H9 (cell line): ENCODE measurements at regions not wholly inside any gene's neighbourhood (a gene's known extent, or its start where the extent isn't known, plus 50 kb on each side); places are given as distances from the start of the nearest gene placed in this dataset.

Experiments used
- DNase-seq: peaks from one replicate; pipeline ENCODE4 v3.0.0-alpha.2; 2017
- H2AFZ ChIP-seq: one replicate; pipeline ENCODE4 v1.6.1; 2013; ENCODE audit warnings: mild to moderate bottlenecking, low read length, control low read depth, moderate library complexity
- H2AK5ac ChIP-seq: 2 replicates; pipeline ENCODE4 v1.6.1; 2013; ENCODE audit warnings: low read length, control low read depth, mixed read lengths; ENCODE audit not compliant: insufficient read length
- H2BK120ac ChIP-seq: one replicate; pipeline ENCODE4 v1.6.1; 2013; ENCODE audit warnings: low read depth, mild to moderate bottlenecking, low read length, control low read depth, inconsistent platforms; ENCODE audit not compliant: poor library complexity, severe bottlenecking
- H2BK12ac ChIP-seq: 2 replicates; pipeline ENCODE4 v1.6.1; 2013; ENCODE audit warnings: low read length, control low read depth, mixed read lengths, low read depth; ENCODE audit not compliant: insufficient read length
- H2BK15ac ChIP-seq: 2 replicates; pipeline ENCODE4 v1.6.1; 2013; ENCODE audit warnings: low read depth, low read length, control low read depth
- H2BK20ac ChIP-seq: one replicate; pipeline ENCODE4 v1.6.1; 2013; ENCODE audit warnings: low read depth, mild to moderate bottlenecking, low read length, control low read depth, inconsistent platforms; ENCODE audit not compliant: poor library complexity, severe bottlenecking
- H2BK5ac ChIP-seq: 2 replicates; pipeline ENCODE4 v1.6.1; 2013; ENCODE audit warnings: low read length, control low read depth, mixed read lengths; ENCODE audit not compliant: insufficient read length
- H3K14ac ChIP-seq: 2 replicates; pipeline ENCODE4 v1.6.1; 2013; ENCODE audit warnings: low read length, control low read depth; ENCODE audit not compliant: insufficient read depth
- H3K18ac ChIP-seq: 2 replicates; pipeline ENCODE4 v1.6.1; 2013; ENCODE audit warnings: low read depth, mild to moderate bottlenecking, mixed read lengths, low read length, control low read depth; ENCODE audit not compliant: insufficient read length
- H3K23ac ChIP-seq: 2 replicates; pipeline ENCODE4 v1.6.1; 2013; ENCODE audit warnings: low read length, control low read depth, mixed read lengths, low read depth; ENCODE audit not compliant: insufficient read length
- H3K23me2 ChIP-seq: 2 replicates; pipeline ENCODE4 v1.6.1; 2013; ENCODE audit warnings: low read depth, mild to moderate bottlenecking, mixed read lengths, low read length, control low read depth; ENCODE audit not compliant: insufficient read length, poor library complexity, severe bottlenecking
- H3K27ac ChIP-seq: 2 replicates; pipeline ENCODE4 v1.5.1; 2013; ENCODE audit warnings: low read length, control low read depth, mixed read lengths, low read depth; ENCODE audit not compliant: insufficient read length
- H3K27me3 ChIP-seq: 2 replicates; pipeline ENCODE4 v1.6.1; 2013; ENCODE audit warnings: low read length, control low read depth, inconsistent platforms; ENCODE audit not compliant: insufficient read depth
- H3K4ac ChIP-seq: 2 replicates; pipeline ENCODE4 v1.6.1; 2013; ENCODE audit warnings: low read depth, mild to moderate bottlenecking, control low read depth, inconsistent platforms, low read length, moderate library complexity
- H3K4me1 ChIP-seq: 2 replicates; pipeline ENCODE4 v1.6.1; 2013; ENCODE audit warnings: low read length, control low read depth, inconsistent platforms; ENCODE audit not compliant: insufficient read depth
- H3K4me2 ChIP-seq: 2 replicates; pipeline ENCODE4 v1.6.1; 2013; ENCODE audit warnings: low read length, control low read depth, mixed read lengths; ENCODE audit not compliant: insufficient read length, insufficient read depth
- H3K56ac ChIP-seq: 2 replicates; pipeline ENCODE4 v1.6.1; 2013; ENCODE audit warnings: low read depth, mild to moderate bottlenecking, mixed read lengths, low read length, control low read depth; ENCODE audit not compliant: insufficient read length
- H3K79me1 ChIP-seq: 2 replicates; pipeline ENCODE4 v1.6.1; 2013; ENCODE audit warnings: low read depth, mild to moderate bottlenecking, moderate library complexity, low read length, control low read depth, inconsistent platforms; ENCODE audit not compliant: insufficient read depth, poor library complexity, severe bottlenecking
- H3K79me2 ChIP-seq: 2 replicates; pipeline ENCODE4 v1.6.1; 2013; ENCODE audit warnings: low read length, control low read depth, inconsistent platforms; ENCODE audit not compliant: insufficient read depth
- H3K9ac ChIP-seq: 2 replicates; pipeline ENCODE4 v1.6.1; 2013; ENCODE audit warnings: low read length, control low read depth, mixed read lengths; ENCODE audit not compliant: insufficient read length; ENCODE audit errors: extremely low read depth
- H3K9me3 ChIP-seq: one replicate; pipeline ENCODE4 v1.6.1; 2013; ENCODE audit warnings: low read depth, low read length, inconsistent platforms; ENCODE audit not compliant: control insufficient read depth
- H3T11ph ChIP-seq: one replicate; pipeline ENCODE4 v1.6.1; 2013; ENCODE audit warnings: mild to moderate bottlenecking, low read length, control low read depth, inconsistent platforms
- H4K20me1 ChIP-seq: one replicate; pipeline ENCODE4 v1.6.1; 2013; ENCODE audit not compliant: control insufficient read depth, insufficient read length, insufficient read depth
- H4K5ac ChIP-seq: 2 replicates; pipeline ENCODE4 v1.6.1; 2013; ENCODE audit warnings: low read depth, mild to moderate bottlenecking, mixed read lengths, low read length, control low read depth; ENCODE audit not compliant: insufficient read length
- H4K8ac ChIP-seq: replicated peaks from 2 replicates; pipeline ENCODE4 v1.6.1; 2013; ENCODE audit warnings: low read length, control low read depth, mixed read lengths, low read depth; ENCODE audit not compliant: insufficient read length
- H4K91ac ChIP-seq: 2 replicates; pipeline ENCODE4 v1.6.1; 2013; ENCODE audit warnings: low read depth, mild to moderate bottlenecking, moderate library complexity, mixed read lengths, low read length, control low read depth; ENCODE audit not compliant: insufficient read length
- H3K27ac Mint-ChIP-seq, 3 experiments: 2 replicates in 2 of 3; 3 replicates in 1 of 3; pipeline ENCODE4 v1.8.0; 2020 to 2021; ENCODE audit warnings: mixed read lengths in 3 of 3, mild to moderate bottlenecking in 1 of 3, moderate library complexity in 1 of 3
- H3K27me3 Mint-ChIP-seq: 2 replicates; pipeline ENCODE4 v1.8.0; 2021; ENCODE audit warnings: low read depth, mild to moderate bottlenecking, moderate library complexity, mixed read lengths
- H3K36me3 Mint-ChIP-seq, 3 experiments: 2 replicates in 2 of 3; 3 replicates in 1 of 3; pipeline ENCODE4 v1.8.0; 2020 to 2021; ENCODE audit warnings: low read depth in 3 of 3, mixed read lengths in 3 of 3; ENCODE audit not compliant: insufficient read depth in 1 of 3
- H3K4me1 Mint-ChIP-seq, 2 experiments: 2 replicates each; pipeline ENCODE4 v1.8.0; 2020; ENCODE audit warnings: mixed read lengths in 2 of 2
- H3K4me3 Mint-ChIP-seq, 2 experiments: 2 replicates in 1 of 2; 3 replicates in 1 of 2; pipeline ENCODE4 v1.8.0; 2020 to 2021; ENCODE audit warnings: mild to moderate bottlenecking in 2 of 2, mixed read lengths in 2 of 2, moderate library complexity in 1 of 2
- H3K9me3 Mint-ChIP-seq, 2 experiments: 2 replicates in 1 of 2; 3 replicates in 1 of 2; pipeline ENCODE4 v1.8.0; 2020; ENCODE audit warnings: mild to moderate bottlenecking in 2 of 2, mixed read lengths in 2 of 2, moderate library complexity in 1 of 2
- WGBS: extraction: QIAGEN DNeasy Blood & Tissue Kit; methylation state at CpG from one replicate; pipeline ENCODE4 v1.1.7; 2013; ENCODE audit warnings: missing lambda C conversion rate, low lambda C conversion rate, mixed read lengths; ENCODE audit not compliant: insufficient read length; ENCODE audit errors: extremely low coverage; 5-methylcytosine and 5-hydroxymethylcytosine counted together
- TF ChIP-seq, protein P1 (sequence below): fragments of 200-600 bp; sonication (generic); conservative IDR thresholded peaks from 3 replicates; pipeline ENCODE4 v1.8.0; 2021; ENCODE audit warnings: antibody characterized with exemption, mild to moderate bottlenecking

DNA sequence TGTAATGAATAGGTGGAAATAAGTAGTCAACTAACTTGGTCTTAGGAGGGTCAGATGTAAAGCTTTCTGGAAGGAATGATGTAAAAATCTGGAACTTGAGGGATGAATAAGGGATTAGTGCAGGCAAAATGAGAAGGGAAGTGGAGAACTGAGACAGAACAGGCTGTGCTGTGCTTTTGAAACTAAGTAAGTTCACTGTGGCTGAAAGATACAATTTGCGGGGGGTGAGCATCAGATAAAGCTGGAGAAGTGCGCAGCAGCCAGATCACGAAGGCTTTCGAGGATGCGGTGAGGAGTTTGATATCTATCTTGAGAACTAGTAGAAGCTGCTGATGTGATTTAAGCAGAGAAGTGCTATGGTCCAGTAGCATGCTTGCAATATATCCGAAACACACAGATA lies 247.8 kb downstream of the RNF144B start:
- H3K27ac ChIP-seq, result no peak overlapping the region
- no peaks in the 10 kb centered on the region for H4K20me1 ChIP-seq
- no CpG with 5 or more reads among the region's 6 CpGs for WGBS
- DNase-seq, result no peak
- H3K9me3 ChIP-seq, result no peaks in the 10 kb centered on the region
- no peak overlapping the region for H3K9ac ChIP-seq
- H4K8ac ChIP-seq, result no peak overlapping the region
- Mint-ChIP-seq H3K27ac (no peak overlapping the region), H3K9me3 (no peaks in the 10 kb centered on the region), H3K4me3 (no peak overlapping the region), H3K27me3 (no peaks in the 10 kb centered on the region), H3K4me1 (peaks cover 0 to 4% of the 10 kb centered on the region in 2 experiments; a peak in 1 of 4 replicates), H3K36me3 (no peaks in the 10 kb centered on the region)
- H3K4me2 ChIP-seq, result no peak overlapping the region
- TF ChIP-seq, protein P1, sequence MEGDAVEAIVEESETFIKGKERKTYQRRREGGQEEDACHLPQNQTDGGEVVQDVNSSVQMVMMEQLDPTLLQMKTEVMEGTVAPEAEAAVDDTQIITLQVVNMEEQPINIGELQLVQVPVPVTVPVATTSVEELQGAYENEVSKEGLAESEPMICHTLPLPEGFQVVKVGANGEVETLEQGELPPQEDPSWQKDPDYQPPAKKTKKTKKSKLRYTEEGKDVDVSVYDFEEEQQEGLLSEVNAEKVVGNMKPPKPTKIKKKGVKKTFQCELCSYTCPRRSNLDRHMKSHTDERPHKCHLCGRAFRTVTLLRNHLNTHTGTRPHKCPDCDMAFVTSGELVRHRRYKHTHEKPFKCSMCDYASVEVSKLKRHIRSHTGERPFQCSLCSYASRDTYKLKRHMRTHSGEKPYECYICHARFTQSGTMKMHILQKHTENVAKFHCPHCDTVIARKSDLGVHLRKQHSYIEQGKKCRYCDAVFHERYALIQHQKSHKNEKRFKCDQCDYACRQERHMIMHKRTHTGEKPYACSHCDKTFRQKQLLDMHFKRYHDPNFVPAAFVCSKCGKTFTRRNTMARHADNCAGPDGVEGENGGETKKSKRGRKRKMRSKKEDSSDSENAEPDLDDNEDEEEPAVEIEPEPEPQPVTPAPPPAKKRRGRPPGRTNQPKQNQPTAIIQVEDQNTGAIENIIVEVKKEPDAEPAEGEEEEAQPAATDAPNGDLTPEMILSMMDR, result no peak
- H4K91ac ChIP-seq, result no peak overlapping the region
- H2BK20ac ChIP-seq, result no peak overlapping the region
- no peaks in the 10 kb centered on the region for H3K79me2 ChIP-seq
- no peaks in the 10 kb centered on the region for H3K23me2 ChIP-seq
- H3T11ph ChIP-seq, result no peak overlapping the region
- no peak overlapping the region for H3K4ac ChIP-seq
- no peak overlapping the region for H2BK5ac ChIP-seq
- no peak overlapping the region for H4K5ac ChIP-seq
- no peaks in the 10 kb centered on the region for H3K79me1 ChIP-seq
- no peak overlapping the region for H2BK15ac ChIP-seq
- H3K4me1 ChIP-seq, result no peaks in the 10 kb centered on the region
- H2AFZ ChIP-seq, result no peak overlapping the region
- H3K14ac ChIP-seq, result no peak overlapping the region
- no peak overlapping the region for H2BK120ac ChIP-seq
- H3K56ac ChIP-seq, result no peak overlapping the region
- no peak overlapping the region for H3K23ac ChIP-seq
- H2BK12ac ChIP-seq, result no peak overlapping the region
- H3K27me3 ChIP-seq, result no peaks in the 10 kb centered on the region
- no peak overlapping the region for H2AK5ac ChIP-seq
- H3K18ac ChIP-seq, result no peak overlapping the region
